ENCODE measurements at regions not wholly inside any gene's neighbourhood (a gene's known extent, or its start where the extent isn't known, plus 50 kb on each side); places are given as distances from the start of the nearest gene placed in this dataset.
"Not testable (repeated sequence)": the region's sequence is repeated elsewhere in the genome, so short reads cannot be mapped to it uniquely, and the experiment has no call there.

DNA sequence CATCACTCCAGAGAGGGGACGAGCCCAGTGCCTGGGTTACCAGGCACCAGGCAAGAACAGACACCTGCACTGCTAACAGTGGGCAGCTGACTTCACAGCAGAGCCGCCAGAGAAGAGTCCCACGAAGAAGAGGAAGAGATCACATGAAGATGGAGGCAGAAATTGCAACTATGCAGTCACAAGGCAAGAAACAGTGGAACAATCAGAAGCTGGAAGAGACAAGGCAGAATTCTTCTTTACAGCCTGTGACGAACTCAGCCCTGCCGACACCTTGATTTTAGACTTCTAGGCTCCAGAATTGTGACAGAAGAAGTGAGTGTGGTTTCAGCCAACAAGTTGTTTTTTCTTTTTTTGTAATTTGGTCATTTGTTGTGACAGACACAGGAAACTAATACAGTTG, 59.2 kb downstream of the IL12A start:
- peak overlapping the region; percentile 86 for H3K27ac ChIP-seq
- TF ChIP-seq, protein P1, sequence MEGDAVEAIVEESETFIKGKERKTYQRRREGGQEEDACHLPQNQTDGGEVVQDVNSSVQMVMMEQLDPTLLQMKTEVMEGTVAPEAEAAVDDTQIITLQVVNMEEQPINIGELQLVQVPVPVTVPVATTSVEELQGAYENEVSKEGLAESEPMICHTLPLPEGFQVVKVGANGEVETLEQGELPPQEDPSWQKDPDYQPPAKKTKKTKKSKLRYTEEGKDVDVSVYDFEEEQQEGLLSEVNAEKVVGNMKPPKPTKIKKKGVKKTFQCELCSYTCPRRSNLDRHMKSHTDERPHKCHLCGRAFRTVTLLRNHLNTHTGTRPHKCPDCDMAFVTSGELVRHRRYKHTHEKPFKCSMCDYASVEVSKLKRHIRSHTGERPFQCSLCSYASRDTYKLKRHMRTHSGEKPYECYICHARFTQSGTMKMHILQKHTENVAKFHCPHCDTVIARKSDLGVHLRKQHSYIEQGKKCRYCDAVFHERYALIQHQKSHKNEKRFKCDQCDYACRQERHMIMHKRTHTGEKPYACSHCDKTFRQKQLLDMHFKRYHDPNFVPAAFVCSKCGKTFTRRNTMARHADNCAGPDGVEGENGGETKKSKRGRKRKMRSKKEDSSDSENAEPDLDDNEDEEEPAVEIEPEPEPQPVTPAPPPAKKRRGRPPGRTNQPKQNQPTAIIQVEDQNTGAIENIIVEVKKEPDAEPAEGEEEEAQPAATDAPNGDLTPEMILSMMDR (conservative IDR thresholded peaks at IDR 0.05): no peak

DNA sequence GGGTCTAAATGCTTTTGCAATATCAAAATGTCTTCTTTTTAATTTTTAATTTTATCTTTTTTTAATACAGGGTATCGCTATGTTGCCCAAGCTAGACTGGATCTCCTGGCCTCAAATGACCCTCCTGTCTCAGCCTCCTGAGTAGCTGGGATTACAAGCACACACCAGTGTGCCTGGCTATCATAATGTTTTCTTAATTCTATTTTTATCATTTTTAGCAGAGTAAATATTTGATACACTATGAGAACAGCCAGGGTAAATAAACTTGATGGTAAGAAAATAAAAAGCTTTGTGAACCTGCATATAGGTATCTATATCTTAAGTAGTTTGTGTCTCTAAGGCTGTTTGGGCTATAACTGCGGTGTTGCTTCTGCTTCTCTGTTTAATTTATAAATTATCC, 60.4 kb downstream of the IL12A start:
- H3K27ac ChIP-seq: peak overlapping the region; percentile 86
- TF ChIP-seq, protein P1 (conservative IDR thresholded peaks at IDR 0.05): no peak

DNA sequence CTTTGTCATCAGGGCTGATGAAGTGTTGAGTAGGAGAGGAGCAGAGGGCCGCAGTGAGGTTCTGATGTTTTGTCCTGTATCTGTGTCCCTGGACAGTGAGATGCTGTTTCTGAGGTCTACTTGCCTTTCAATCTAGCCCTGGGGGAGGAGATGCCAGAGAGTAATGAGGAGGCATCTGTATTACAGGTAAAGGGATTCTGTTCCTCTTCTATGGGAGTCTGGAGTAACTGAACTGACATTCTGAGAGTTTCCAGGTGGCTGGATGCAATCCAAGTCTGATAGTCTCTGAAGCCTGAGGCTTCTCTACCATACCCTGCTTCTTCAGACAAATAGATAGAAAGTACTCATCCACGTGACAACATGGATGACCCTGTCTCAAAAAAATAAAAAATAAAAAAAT, 60.9 kb downstream of the IL12A start:
- TF ChIP-seq, protein P1 (conservative IDR thresholded peaks at IDR 0.05): no peak
- peak overlapping the region; percentile 86 for H3K27ac ChIP-seq

DNA sequence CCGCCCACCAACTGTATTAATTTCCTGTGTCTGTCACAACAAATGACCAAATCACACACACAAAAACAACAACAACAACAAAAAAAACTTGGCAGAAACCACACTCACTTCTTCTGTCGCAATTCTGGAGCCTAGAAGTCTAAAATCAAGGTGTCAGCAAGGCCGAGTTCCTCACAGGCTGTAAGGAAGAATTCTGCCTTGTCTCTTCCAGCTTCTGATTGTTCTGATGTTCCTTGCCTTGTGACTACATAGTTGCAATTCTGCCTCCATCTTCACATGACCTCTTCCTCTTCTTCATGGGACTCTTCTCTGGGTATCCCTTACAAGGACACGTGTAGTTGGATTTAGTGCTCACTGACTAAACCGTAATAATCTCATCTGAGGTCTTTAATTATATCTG, 61.4 kb downstream of the IL12A start:
- TF ChIP-seq, protein P1 (conservative IDR thresholded peaks at IDR 0.05): no peak
- H3K27ac ChIP-seq: peak overlapping the region; percentile 86

DNA sequence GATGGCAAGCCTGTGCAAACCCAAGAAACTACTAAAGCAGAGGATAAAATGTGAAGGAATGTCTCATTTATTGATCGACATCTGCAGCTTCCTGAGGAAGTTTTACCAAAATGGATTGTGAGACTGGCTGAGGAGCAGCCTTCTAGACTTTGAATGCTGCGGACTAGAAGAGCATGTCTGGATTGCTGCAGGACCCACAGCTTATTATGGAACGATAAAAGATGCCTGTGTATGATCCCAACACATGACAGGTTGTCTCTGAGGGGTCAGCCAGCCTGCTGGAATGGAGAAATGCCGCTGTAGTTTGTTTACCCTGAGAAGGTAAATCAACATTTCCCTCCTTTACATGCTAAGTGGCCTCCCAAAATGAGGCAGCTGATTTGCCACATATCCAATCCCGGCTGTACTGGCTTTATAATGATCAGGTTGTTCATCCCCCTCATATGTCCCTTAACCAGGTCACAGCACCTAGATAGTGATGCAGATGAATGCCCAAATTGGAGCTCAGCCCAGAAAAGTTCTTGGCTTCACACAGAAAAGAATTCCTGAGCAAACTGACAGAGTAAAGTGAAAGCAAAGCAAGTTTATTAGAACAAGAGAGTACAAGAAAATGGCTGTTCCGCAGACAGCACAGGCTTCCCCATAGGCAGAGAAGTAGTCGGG, 63.9 kb downstream of the IL12A start:
- TF ChIP-seq, protein P1 (conservative IDR thresholded peaks at IDR 0.05): no peak
- peak overlapping the region; percentile 86 for H3K27ac ChIP-seq

DNA sequence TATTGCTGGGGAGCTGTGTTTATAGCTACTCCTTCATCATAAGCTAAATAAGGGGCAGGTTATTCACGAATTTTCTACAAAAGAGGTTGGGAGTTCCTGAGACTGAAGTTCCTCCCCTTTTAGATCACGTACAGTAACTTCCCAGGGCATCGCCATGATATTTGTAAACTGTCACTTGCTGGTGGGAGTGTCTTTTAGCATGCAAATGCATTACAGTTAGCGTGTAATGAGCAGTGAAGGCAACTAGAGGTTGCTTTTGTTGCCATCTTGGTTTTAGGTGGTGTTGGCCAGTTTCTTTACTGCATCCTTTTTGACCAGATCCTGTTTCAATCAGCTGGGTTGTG, 64.4 kb downstream of the IL12A start:
- TF ChIP-seq, protein P1 (conservative IDR thresholded peaks at IDR 0.05): no peak

DNA sequence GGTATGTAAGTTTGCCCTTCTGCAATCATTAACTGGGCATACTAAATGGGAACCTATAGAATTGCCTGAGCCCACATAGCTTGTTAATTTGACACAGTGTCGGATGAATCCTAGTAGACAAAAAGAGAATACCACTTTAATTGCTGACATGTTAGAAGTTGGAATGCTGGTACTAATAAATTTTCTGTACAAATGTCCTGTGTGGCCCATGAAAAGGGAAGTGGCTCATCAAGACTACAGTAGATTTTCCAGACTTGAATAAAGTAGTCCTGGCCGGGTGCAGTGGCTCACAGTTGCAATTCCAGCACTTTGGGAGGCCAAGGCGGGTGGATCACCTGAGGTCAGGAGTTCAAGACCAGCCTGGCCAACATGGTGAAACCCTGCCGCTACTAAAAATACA, 66.2 kb downstream of the IL12A start:
- not testable (repeated sequence) for H3K27ac ChIP-seq

More for the DNA sequence above, 64.4 kb downstream of the IL12A start:
- peak overlapping the region; percentile 86 for H3K27ac ChIP-seq

DNA sequence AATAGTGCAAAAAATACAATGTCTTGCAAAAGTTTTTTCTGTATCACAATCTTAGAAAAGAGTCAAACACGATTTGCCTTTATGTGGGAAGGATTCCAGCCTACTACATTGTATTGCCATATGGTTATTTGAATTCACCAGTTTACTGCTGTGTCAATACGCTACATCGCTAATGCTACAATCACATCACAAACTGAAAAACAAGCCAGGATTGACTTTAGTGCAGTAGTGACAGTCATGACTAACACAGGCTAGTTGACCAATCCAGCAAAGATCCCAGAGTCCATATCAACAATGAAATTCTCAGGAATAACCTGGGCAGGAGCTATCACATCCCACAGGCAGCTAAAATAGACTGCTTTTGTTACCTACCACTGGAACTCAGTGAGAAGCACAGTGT, 67.0 kb downstream of the IL12A start:
- TF ChIP-seq, protein P1 (conservative IDR thresholded peaks at IDR 0.05): no peak

More for the DNA sequence above, 67.0 kb downstream of the IL12A start:
- H3K27ac ChIP-seq: no peak overlapping the region
